ENCODE measurements at regions not wholly inside any gene's neighbourhood (a gene's known extent, or its start where the extent isn't known, plus 50 kb on each side); places are given as distances from the start of the nearest gene placed in this dataset.
A peak's percentile ranks its signal among the peaks of the same experiment; 100 is the strongest.
"Not testable (repeated sequence)": the region's sequence is repeated elsewhere in the genome, so short reads cannot be mapped to it uniquely, and the experiment has no call there.

DNA sequence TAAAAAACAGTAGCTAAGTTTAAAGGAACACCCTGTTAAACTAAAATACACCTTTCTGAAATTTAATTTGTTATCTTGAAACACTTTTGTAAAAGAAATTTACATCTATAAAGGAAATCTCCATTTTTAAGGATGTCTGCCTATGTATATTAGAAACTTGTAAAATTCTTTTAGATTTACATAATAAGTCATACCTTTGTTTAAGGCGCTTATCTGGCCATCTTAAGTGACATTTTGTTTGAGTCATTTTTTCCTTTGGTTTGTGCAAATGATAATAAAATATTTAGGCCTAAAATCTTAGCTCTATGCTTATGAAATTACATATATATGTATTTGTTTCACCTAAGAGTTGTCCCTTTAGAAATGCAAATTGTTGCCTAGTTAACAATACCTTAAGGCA, 1193.4 kb downstream of the FSCB start:
- no peak for DNase-seq (ENCODE audit: low read depth, low spot score)

DNA sequence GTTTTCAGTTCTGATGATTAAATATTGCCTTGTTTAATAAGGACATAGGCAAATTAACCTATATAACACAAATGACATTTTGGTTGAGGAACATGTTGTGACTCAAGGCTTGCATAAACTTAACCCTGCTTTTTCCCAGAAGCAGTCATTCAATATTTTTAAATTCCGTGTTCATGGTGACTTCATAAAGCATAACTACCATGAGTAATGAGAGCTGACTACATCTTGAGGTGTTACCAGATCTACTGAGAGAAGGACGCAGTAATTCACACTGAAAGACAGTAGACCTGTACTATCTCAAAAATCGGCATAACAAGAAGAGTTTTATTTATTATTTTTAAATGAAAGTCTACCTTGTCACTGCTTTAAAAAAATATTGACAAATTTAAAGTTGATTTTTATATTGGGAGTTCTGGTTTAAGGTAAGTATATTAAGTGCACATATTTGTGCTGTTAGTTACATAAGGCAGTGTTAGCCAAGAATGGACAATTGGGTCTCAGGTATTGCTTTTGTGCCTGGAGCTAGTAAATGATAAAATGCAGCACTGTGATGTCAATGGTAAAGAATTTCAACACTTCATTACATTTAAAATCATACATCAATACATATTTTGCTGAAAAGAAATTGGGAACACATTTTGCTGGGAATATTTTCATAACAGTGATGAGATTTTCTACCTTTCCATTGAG, 1198.5 kb downstream of the FSCB start:
- no peak for DNase-seq (ENCODE audit: low read depth, low spot score)

- DNase-seq (ENCODE audit: low read depth, low spot score), result no peak
Observed at GRCh38 chr14:43307836-43308235, 1199.2 kb downstream of the FSCB start.

- no peak for DNase-seq (ENCODE audit: low read depth, low spot score)
Observed at GRCh38 chr14:43306053-43306452, 1201.0 kb downstream of the FSCB start.

GRCh38 chr14:43297794-43298193, 1209.3 kb downstream of the FSCB start:
- no peak for DNase-seq (ENCODE audit: low read depth, low spot score)

- DNase-seq (ENCODE audit: low read depth, low spot score), result not testable (repeated sequence)
Observed at GRCh38 chr14:43296061-43296460, 1211.0 kb downstream of the FSCB start.

DNA sequence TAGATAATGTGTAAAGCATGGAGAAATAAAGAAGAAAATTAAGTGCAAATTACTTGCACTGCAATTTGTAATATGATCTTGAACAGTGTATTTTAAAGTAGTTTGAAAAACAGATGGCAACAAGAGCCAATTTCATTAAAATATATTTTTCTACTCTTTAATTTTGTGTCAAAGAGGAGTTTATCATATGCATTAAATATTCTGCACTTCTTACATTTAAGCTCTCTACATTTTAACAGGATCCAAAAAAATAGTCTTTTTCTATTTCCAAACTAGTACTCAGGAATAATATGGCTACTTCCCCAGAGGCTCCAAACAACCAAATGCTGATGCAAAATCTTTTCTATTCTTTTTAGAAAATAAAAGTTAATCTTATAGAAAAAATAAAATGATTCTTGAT, 1221.5 kb downstream of the FSCB start:
- DNase-seq (ENCODE audit: low read depth, low spot score), result no peak

DNA sequence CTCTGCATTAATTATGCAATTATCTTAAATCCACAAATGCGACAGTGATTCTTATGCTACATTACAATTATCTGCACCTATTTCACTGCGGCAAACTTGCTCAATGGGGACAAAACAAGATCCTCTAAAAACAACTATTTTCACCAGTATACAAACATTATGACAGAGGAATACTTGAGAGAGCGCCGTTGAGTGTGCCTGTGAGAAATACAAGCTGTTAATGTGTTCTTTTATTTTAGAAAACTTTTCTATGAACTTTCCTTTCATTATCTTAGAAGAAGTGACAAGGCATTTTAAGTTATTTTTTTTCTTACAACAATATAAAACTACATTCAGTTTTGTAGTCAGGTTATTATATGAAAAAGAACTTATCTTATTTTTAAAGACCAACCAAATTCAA, 1247.0 kb downstream of the FSCB start:
- DNase-seq (ENCODE audit: low read depth, low spot score), result no peak

DNA sequence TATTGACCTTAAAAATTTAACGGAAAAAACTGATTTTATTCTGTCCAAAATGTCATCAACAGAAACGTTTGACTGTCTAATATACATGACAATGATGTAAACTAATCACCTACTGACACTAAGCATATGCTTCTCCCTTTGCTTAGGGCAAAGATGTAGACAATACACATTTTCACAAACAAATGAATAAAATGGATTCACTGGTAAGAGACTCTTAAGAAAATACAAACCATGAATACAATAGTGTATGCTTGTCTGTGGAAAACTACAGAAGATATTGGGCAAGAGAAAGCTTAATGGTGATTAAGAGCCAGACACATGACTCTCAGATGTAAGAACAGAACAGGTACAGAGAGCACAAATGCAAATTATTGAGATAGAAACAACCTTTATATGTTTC, 1248.7 kb downstream of the FSCB start:
- DNase-seq (ENCODE audit: low read depth, low spot score), result no peak

DNA sequence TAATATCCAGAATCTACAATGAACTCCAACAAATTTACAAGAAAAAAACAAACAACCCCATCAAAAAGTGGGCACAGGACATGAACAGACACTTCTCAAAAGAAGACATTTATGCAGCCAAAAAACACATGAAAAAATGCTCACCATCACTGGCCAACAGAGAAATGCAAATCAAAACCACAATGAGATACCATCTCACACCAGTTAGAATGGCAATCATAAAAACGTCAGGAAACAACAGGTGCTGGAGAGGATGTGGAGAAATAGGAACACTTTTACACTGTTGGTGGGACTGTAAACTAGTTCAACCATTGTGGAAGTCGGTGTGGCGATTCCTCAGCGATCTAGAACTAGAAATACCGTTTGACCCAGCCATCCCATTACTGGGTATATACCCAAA, 1250.1 kb downstream of the FSCB start:
- not testable (repeated sequence) for DNase-seq (ENCODE audit: low read depth, low spot score)

DNA sequence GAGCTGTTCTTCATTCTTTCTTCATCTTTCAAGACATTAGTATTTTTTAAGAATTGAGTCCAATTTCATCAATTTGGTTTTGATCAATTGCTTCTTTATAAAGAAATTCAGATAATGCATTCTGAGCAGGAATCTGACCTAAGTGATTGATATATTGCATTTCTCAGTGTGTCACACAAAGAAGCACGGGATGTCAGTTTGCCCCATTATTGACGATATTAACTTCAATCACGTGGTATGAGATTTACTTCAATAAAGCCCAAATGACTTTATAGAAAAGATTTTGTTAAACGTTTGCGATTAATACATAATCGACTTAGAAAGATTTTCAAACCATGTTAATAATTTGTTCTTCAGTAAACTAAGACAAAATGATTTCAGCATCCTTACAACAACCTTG, 1254.2 kb downstream of the FSCB start:
- no peak for DNase-seq (ENCODE audit: low read depth, low spot score)

GRCh38 chr14:43249591-43249990, 1257.5 kb downstream of the FSCB start:
- DNase-seq (ENCODE audit: low read depth, low spot score), result no peak

DNA sequence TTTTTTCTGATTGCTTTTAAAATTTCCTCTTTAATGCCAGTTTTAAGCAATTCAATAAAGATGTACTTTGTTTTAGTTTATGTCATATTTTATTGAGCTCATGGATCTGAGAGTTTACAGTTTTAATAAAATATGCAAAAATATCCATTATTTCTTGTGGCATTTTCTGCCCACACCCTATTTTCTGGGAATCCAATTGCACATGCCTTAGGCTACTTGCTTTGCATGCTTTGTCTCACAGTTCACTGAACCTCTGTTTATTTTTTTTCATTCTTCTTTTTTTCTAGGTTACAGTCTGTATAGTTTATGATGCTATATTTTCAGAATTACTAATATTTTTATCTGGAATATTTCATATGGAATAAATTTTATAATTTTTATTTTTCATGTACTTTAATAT, 1258.0 kb downstream of the FSCB start:
- no peak for DNase-seq (ENCODE audit: low read depth, low spot score)

DNA sequence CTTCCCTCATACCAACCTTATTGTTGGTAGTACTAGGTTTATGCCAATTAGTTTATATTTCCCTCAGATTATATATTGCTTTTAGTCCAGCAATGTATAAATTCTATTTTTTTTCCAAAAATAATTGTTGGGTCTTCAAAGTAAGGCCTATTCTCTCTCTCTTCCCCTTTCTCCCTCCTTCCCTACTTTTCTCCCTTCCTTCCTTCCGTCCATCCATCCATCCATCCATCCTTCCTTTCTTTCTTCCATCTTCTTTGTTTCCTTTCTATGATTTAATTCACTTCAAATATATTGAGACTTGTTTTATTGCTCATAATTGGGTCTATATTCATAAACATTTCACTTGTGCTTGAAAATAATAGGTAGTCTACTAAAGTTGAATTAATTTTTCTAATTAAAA, 1259.2 kb downstream of the FSCB start:
- DNase-seq (ENCODE audit: low read depth, low spot score), result no peak

DNA sequence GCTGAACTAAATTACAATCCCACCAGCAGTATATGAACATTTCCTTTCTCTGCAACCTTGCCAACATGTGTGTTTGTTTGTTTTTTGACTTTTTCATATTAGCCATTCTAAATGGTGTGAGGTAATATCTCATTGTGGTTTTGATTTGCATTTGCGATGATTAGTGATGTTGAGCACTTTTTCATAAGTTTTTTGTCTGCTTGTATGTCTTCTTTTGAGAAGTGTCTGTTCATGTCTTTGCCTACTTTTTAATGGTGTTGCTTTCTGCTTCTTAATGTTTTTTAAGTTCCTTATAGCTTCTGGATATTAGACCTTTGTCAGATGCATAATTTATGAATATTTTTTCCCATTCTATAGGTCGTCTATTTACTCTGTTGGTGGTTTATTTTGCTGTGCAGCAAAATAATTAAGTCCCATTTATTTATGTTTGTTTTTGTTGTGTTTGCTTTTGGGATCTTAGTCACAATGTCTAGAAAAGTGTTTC, 1262.9 kb downstream of the FSCB start:
- no peak for DNase-seq (ENCODE audit: low read depth, low spot score)

DNA sequence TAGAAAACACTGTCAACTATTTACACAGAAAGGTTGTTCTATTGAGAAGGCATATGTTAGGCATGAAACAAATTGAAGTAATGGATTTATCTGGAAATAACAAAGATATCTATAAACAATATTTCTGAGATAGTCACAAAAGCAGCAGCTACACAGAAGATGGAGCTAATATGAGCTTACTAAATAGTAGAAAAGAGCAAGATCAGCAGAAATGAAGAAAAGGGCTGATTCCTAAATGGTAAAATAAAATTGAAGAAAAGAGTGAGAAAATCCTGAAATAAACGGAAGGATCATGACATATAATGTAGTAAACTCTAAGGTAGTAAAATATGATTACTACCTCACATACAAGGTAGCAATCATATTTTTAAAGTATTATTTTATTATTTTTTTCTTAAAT, 1263.9 kb downstream of the FSCB start:
- no peak for DNase-seq (ENCODE audit: low read depth, low spot score)

GRCh38 chr14:43232261-43232660, 1274.8 kb downstream of the FSCB start:
- no peak for DNase-seq (ENCODE audit: low read depth, low spot score)

GRCh38 chr14:43215524-43215923, 1291.6 kb downstream of the FSCB start:
- no peak for DNase-seq (ENCODE audit: low read depth, low spot score)

- DNase-seq (ENCODE audit: low read depth, low spot score), result no peak
Observed at GRCh38 chr14:43207189-43207588, 1299.9 kb downstream of the FSCB start.

GRCh38 chr14:43204816-43205215, 1302.3 kb downstream of the FSCB start:
- DNase-seq (ENCODE audit: low read depth, low spot score), result no peak

- no peak for DNase-seq (ENCODE audit: low read depth, low spot score)
Observed at GRCh38 chr14:43200519-43200918, 1306.6 kb downstream of the FSCB start.

- no peak for DNase-seq (ENCODE audit: low read depth, low spot score)
Observed at GRCh38 chr14:43198465-43198864, 1308.6 kb downstream of the FSCB start.

DNA sequence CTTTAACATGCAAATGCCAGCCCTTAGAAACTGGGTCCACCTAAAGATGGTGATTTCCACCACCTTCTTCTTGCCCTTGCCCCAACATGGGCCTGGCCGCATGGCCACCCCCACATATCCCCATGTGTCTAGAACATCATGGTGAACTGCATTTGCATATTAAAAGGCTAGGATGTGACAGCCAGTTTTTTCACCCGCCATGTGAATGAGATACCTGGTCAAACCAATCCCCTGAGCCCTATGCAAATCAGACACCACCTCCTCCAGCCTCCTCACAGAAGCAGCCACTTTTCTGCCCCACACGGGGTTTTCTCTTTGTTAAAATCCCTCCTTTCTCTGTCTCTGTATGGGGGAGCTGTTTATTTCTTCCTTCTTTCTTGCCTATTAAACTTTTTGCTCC, 1322.5 kb downstream of the FSCB start:
- DNase-seq (ENCODE audit: low read depth, low spot score), result peak; percentile 2

DNA sequence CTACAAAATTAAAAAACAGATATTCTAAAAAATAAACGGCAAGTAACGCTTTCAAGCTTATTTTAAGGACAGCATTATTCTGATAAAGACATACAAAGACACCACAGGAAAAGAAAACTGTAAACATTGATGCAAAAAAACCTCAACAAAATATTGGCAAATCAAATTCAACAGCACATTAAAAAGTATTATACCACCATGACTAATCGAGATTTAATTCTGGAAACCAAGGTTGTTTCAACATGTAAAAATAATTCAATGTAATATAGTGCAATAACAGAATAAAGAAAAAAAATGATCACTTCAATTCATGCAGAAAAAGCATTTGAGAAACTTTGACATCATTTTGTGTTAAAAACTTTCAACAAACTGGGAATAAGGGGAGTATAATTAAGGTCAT, 1323.2 kb downstream of the FSCB start:
- DNase-seq (ENCODE audit: low read depth, low spot score), result no peak
